ENCODE measurements at regions not wholly inside any gene's neighbourhood (a gene's known extent, or its start where the extent isn't known, plus 50 kb on each side); places are given as distances from the start of the nearest gene placed in this dataset.
"Not testable (repeated sequence)": the region's sequence is repeated elsewhere in the genome, so short reads cannot be mapped to it uniquely, and the experiment has no call there.

- WGBS, 2 donors = 76 to 78% methylated on average over 5 of the region's 5 CpGs
- Histone ChIP-seq H3K36me3 (no peaks in the 10 kb centered on the region), H3K4me3 (no peak overlapping the region), H3K9me3 (peaks cover 0 to 7% (median 0%) of the 10 kb centered on the region in 11 donors), H3K27ac (no peak overlapping the region), H3K4me1 (no peaks in the 10 kb centered on the region), H3K27me3 (no peaks in the 10 kb centered on the region)
- ATAC-seq (peak in 1 of 8 donors; percentile 14), DNase-seq (no peak)
- TF ChIP-seq, protein P1, sequence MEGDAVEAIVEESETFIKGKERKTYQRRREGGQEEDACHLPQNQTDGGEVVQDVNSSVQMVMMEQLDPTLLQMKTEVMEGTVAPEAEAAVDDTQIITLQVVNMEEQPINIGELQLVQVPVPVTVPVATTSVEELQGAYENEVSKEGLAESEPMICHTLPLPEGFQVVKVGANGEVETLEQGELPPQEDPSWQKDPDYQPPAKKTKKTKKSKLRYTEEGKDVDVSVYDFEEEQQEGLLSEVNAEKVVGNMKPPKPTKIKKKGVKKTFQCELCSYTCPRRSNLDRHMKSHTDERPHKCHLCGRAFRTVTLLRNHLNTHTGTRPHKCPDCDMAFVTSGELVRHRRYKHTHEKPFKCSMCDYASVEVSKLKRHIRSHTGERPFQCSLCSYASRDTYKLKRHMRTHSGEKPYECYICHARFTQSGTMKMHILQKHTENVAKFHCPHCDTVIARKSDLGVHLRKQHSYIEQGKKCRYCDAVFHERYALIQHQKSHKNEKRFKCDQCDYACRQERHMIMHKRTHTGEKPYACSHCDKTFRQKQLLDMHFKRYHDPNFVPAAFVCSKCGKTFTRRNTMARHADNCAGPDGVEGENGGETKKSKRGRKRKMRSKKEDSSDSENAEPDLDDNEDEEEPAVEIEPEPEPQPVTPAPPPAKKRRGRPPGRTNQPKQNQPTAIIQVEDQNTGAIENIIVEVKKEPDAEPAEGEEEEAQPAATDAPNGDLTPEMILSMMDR (IDR thresholded peaks at IDR 0.05) = no peak
- intact Hi-C loops (cut with DNase I) = no loop called here
Observed at GRCh38 chr6:121951918-121952379, 447.5 kb upstream of the HSF2 start.

GRCh38 chr6:121955401-121955800 lies 444.1 kb upstream of the HSF2 start:
- H3K27me3 ChIP-seq; H3K27ac ChIP-seq; H3K9me3 ChIP-seq; H3K4me1 ChIP-seq; DNase-seq; H3K36me3 ChIP-seq; ATAC-seq; H3K4me3 ChIP-seq; intact Hi-C loops (cut with DNase I): not testable (repeated sequence)
- WGBS, 2 donors = 90 to 96% methylated on average over 2 of the region's 2 CpGs

- Histone ChIP-seq H3K27me3 (no peaks in the 10 kb centered on the region), H3K36me3 (no peaks in the 10 kb centered on the region), H3K27ac (no peak overlapping the region), H3K9me3 (no peaks in the 10 kb centered on the region), H3K4me1 (no peaks in the 10 kb centered on the region), H3K4me3 (no peak overlapping the region)
- ATAC-seq (no peak), DNase-seq (no peak)
- TF ChIP-seq, protein P1 (IDR thresholded peaks at IDR 0.05) = no peak
- WGBS, 2 donors = 73 to 78% methylated on average over 2 of the region's 2 CpGs
- intact Hi-C loops (cut with DNase I) = no loop called here
Observed at GRCh38 chr6:121956782-121957181, 442.7 kb upstream of the HSF2 start.

DNA sequence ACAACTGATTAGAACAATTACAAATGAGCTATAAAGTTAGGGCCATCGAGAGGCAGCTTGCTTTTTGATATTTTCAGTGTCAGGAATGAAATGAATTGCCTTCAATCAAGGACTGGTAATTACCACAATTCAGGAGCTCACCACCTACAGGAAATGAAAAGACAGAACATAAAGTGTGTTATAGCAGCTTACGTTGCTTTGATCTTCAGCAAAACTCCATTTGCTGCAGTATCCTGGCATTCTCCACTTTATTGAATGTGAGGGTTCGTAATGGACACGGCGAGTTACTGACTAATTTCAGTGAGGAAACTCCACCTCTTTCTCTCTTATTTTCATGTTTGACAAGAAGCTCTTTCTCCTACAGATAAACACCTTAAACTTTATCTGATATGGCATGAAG lies 440.0 kb upstream of the HSF2 start:
- intact Hi-C loops (cut with DNase I) = no loop called here
- ATAC-seq (no peak), DNase-seq (no peak)
- no peaks in the 10 kb centered on the region for H3K27me3 ChIP-seq
- H3K36me3 ChIP-seq = no peaks in the 10 kb centered on the region
- H3K9me3 ChIP-seq = no peaks in the 10 kb centered on the region
- TF ChIP-seq, protein P1 (IDR thresholded peaks at IDR 0.05) = no peak
- no peak overlapping the region for H3K27ac ChIP-seq
- WGBS, 2 donors = 62 to 80% methylated on average over 5 of the region's 5 CpGs
- no peak overlapping the region for H3K4me3 ChIP-seq
- H3K4me1 ChIP-seq = no peaks in the 10 kb centered on the region

DNA sequence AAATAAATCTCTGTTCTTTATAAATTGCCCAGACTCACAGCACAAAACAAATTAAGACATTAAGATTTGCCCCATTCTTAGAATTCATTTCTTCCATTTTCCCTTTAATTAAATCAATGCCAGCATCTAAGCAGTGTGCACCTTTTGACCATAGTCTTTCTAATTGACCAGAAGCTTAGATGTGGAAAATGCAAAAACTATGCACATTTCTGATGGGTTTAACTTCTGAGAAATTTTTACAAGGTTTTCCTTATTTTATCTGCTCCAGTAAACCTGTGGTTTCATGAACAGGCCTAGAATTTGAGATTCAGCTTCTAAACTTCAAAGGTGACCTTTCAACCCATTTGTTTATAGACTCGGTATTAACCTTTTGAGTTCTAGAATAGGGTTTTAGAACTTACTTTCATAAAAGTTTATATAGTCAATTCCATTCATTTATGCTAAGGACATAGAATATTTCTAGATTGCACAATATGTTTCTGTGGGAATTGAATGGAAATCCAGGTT lies 437.8 kb upstream of the HSF2 start:
- DNase-seq = no peak
- Histone ChIP-seq H3K27me3 (no peaks in the 10 kb centered on the region), H3K36me3 (no peaks in the 10 kb centered on the region), H3K9me3 (peaks cover 0 to 7% (median 0%) of the 10 kb centered on the region in 11 donors), H3K27ac (no peak overlapping the region), H3K4me3 (no peak overlapping the region), H3K4me1 (no peaks in the 10 kb centered on the region)
- TF ChIP-seq, protein P1 (IDR thresholded peaks at IDR 0.05) = no peak
- ATAC-seq = no peak
- intact Hi-C loops (cut with DNase I) = no loop called here
- 85 to 91% methylated on average over 1 of the region's 1 CpG for WGBS, 2 donors

Measured in heart right ventricle (tissue), 16 donors.